PFSK-1 (cell line): ENCODE measurements at regions not wholly inside any gene's neighbourhood (a gene's known extent, or its start where the extent isn't known, plus 50 kb on each side); places are given as distances from the start of the nearest gene placed in this dataset.

Experiments used
- POLR2AphosphoS5 ChIP-seq: IDR thresholded peaks from 2 replicates; pipeline ENCODE4 v1.6.1; 2012; ENCODE audit warnings: low read depth, mild to moderate bottlenecking, control low read depth, low read length, moderate library complexity
- SIN3A ChIP-seq: IDR thresholded peaks from 2 replicates; pipeline ENCODE4 v1.6.1; 2012; ENCODE audit warnings: mild to moderate bottlenecking, low read length, moderate library complexity, borderline replicate concordance; ENCODE audit not compliant: insufficient read depth
- TAF1 ChIP-seq: IDR thresholded peaks from 2 replicates; pipeline ENCODE4 v1.6.1; 2012; ENCODE audit warnings: low read length, control low read depth, borderline replicate concordance; ENCODE audit not compliant: insufficient read depth

DNA sequence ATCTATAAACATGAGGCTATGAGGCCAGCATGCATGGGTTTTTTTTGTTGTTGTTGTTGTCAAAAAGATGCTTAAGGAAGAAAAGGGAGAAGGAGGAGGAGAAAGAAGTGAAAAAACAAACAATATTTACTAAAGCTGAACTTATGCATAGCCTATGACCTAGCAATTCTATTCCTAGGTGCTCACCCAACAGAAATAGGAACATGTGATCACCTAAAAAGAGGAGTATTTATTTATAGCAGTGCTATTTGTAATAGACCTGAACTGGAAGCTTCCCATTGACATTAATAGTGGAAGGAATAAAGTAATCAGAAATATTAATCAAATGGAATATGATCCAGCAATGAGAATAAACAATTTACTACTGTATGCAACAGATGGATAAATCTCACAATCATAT lies 156.5 kb upstream of the OLIG3 start:
- TF ChIP-seq SIN3A = no peak
- TF ChIP-seq TAF1 = no peak
- no peak for TF ChIP-seq POLR2AphosphoS5
